B cell (primary cell): ENCODE measurements at regions not wholly inside any gene's neighbourhood (a gene's known extent, or its start where the extent isn't known, plus 50 kb on each side); places are given as distances from the start of the nearest gene placed in this dataset.

Experiments
- ATAC-seq: fragments of 200-7000 bp; cut with Tn5 transposase; one replicate; pipeline ENCODE4 v1.10.0; 2021; ENCODE audit warnings: low read depth, mild to moderate bottlenecking, moderate number of reproducible peaks, moderate library complexity
- CTCF ChIA-PET: fragments of 350-600 bp; sonication (Branson Sonifier 250); formaldehyde crosslinking; loops from one replicate; lab custom pipeline; 2021; ENCODE audit warnings: antibody characterized with exemption, inconsistent platforms; lab: Charles Lee
- POLR2A ChIA-PET: fragments of 350-600 bp; sonication (Branson Sonifier 250); formaldehyde crosslinking; loops from one replicate; lab custom pipeline; 2021; ENCODE audit warnings: antibody characterized with exemption; lab: Charles Lee
- DNase-seq: peaks from one replicate; pipeline ENCODE4 v3.0.0; 2013
- H2AFZ ChIP-seq: 2 replicates; pipeline ENCODE4 v1.6.1; 2012; ENCODE audit warnings: mild to moderate bottlenecking, low read depth, low read length; ENCODE audit not compliant: insufficient read depth, poor library complexity, severe bottlenecking
- H3K27ac ChIP-seq, 2 donors: 1 replicate in 1 of 2; 2 replicates in 1 of 2; pipeline ENCODE4 v1.5.1; 2012 to 2013; ENCODE audit warnings: low read length in 2 of 2, mild to moderate bottlenecking in 2 of 2, moderate library complexity in 1 of 2
- H3K27me3 ChIP-seq, 4 experiments: fragments of 200-600 bp in 1 of 4; sonication (generic) in 1 of 4; replicated peaks in 1 of 4; 1 replicate in 2 of 4; 2 replicates in 2 of 4; pipeline versions ENCODE4 v1.6.1 to v1.7.0; 2013 to 2016; ENCODE audit warnings: low read length in 3 of 4, mild to moderate bottlenecking in 2 of 4, mixed read lengths in 1 of 4, moderate library complexity in 1 of 4; ENCODE audit not compliant: insufficient read depth in 4 of 4, control insufficient read depth in 3 of 4; ENCODE audit errors: control extremely low read depth in 1 of 4
- H3K36me3 ChIP-seq, 2 experiments: replicated peaks in 1 of 2; 1 replicate in 1 of 2; 2 replicates in 1 of 2; pipeline versions ENCODE4 v1.6.1 to v1.7.1; 2013; ENCODE audit warnings: low read length in 1 of 2; ENCODE audit not compliant: insufficient read depth in 2 of 2, control insufficient read depth in 1 of 2; ENCODE audit errors: control extremely low read depth in 1 of 2, extremely low read depth in 1 of 2
- H3K4me1 ChIP-seq, 2 donors: fragments of 200-600 bp in 1 of 2; sonication (generic) in 1 of 2; 1 replicate in 1 of 2; 2 replicates in 1 of 2; pipeline versions ENCODE4 v1.5.1 to v1.6.1; 2013 to 2017; ENCODE audit warnings: low read length in 2 of 2; ENCODE audit not compliant: control insufficient read depth in 2 of 2, insufficient read depth in 2 of 2
- H3K4me2 ChIP-seq: replicated peaks from 2 replicates; pipeline ENCODE3; 2012; ENCODE audit warnings: mild to moderate bottlenecking, low read depth, low read length; ENCODE audit not compliant: poor library complexity, severe bottlenecking
- H3K4me3 ChIP-seq, 5 experiments: fragments of 200-600 bp in 1 of 5; sonication (generic) in 1 of 5; 1 replicate in 3 of 5; 2 replicates in 2 of 5; pipeline versions ENCODE4 v1.5.1 to v1.7.0; 2011 to 2016; ENCODE audit warnings: low read length in 4 of 5, mild to moderate bottlenecking in 4 of 5, low read depth in 2 of 5, control low read depth in 1 of 5, moderate library complexity in 1 of 5; ENCODE audit not compliant: insufficient read depth in 1 of 5; ENCODE audit errors: control extremely low read depth in 1 of 5, extremely low read depth in 1 of 5
- H3K79me2 ChIP-seq: fragments of 200-600 bp; sonication (generic); one replicate; pipeline ENCODE4 v1.6.0; 2016; ENCODE audit warnings: low read length; ENCODE audit not compliant: control insufficient read depth, insufficient read depth
- H3K9ac ChIP-seq: fragments of 200-600 bp; sonication (generic); 2 replicates; pipeline ENCODE4 v1.6.1; 2017; ENCODE audit warnings: mild to moderate bottlenecking, low read length, moderate library complexity
- H3K9me3 ChIP-seq, 3 donors: one replicate each; pipeline versions ENCODE4 v1.6.1 to v1.7.1; 2013; ENCODE audit warnings: low read length in 2 of 3; ENCODE audit not compliant: control insufficient read depth in 2 of 3, insufficient read depth in 1 of 3; ENCODE audit errors: control extremely low read depth in 1 of 3
- H4K20me1 ChIP-seq: 2 replicates; pipeline ENCODE4 v1.6.0; 2012; ENCODE audit warnings: mild to moderate bottlenecking, low read length; ENCODE audit not compliant: insufficient read depth, control insufficient read depth, poor library complexity, severe bottlenecking
- H3K27ac Mint-ChIP-seq: one replicate; pipeline ENCODE4 v1.8.0; 2021; ENCODE audit warnings: mixed read lengths
- H3K27me3 Mint-ChIP-seq: one replicate; pipeline ENCODE4 v1.8.0; 2021; ENCODE audit warnings: mixed read lengths
- H3K4me1 Mint-ChIP-seq: one replicate; pipeline ENCODE4 v1.8.0; 2021; ENCODE audit warnings: mixed read lengths
- H3K4me3 Mint-ChIP-seq: one replicate; pipeline ENCODE4 v1.8.0; 2021; ENCODE audit warnings: mixed read lengths
- H3K9me3 Mint-ChIP-seq: one replicate; pipeline ENCODE4 v1.8.0; 2022; ENCODE audit warnings: mixed read lengths; ENCODE audit not compliant: insufficient read depth
- EZH2 ChIP-seq: IDR thresholded peaks from 2 replicates; pipeline ENCODE4 v1.6.1; 2012; ENCODE audit warnings: borderline replicate concordance, low read depth, mild to moderate bottlenecking, moderate library complexity, low read length; ENCODE audit not compliant: insufficient read depth, poor library complexity, severe bottlenecking
- whole genome bisulfite sequencing: methylation state at CpG from one replicate; pipeline ENCODE4 v1.1.5; 2013; ENCODE audit warnings: missing lambda C conversion rate; ENCODE audit not compliant: insufficient coverage; 5-methylcytosine and 5-hydroxymethylcytosine counted together
- intact Hi-C: fragments of 100-400 bp; cut with micrococcal nuclease; formaldehyde crosslinking; loops from one replicate; pipeline ENCODE4 v1.10.0; 2022
- TF ChIP-seq, protein P1 (sequence below): fragments of 200-600 bp; IDR thresholded peaks from one replicate; pipeline ENCODE4 v1.8.0; 2022; ENCODE audit warnings: antibody characterized with exemption, mild to moderate bottlenecking

DNA sequence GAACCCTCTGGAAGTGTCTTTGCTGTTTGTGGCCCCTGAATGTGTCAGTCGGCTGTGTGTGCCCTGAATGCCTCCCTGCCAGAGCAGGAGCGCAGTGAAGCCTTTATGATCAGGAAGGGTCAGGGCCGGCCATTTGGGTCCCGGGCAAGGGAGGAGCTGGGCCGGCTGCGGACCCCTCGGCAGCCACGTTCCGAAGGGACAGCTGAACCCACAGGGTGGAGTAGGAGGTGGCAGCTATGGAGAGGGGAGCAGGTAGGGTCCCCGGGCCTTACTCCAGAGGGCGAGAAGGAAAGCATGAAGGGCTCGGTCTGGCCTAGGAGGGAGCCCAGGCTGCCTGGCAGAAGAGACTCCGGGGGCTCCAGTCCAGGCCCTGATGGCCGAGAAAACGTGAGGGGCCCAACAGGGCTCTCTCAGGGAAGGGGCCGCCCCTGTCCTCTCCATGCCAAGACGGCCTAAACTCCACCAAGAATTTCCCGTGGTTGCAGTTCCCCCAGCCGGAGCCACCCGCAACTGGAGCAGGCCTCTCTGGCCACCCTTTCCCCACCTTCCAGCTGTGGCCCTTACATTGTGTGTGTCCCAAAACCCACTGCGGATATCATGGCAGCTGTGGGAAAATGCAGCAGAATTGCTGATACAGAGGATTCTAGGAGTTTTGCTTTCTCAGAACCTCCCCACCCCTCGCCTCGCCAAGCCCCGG lies 182.2 kb upstream of the STK26 start:
- intact Hi-C loops: loop anchor here (1.0 kb wide), 2 partner anchors 378 to 790 kb away; partner anchors contain the start of gene RAP2C
- H3K4me3 ChIP-seq: no peak overlapping the region
- 81% methylated on average over 6 of the region's 24 CpGs for WGBS
- ATAC-seq: no peak
- no peaks in the 10 kb centered on the region for H4K20me1 ChIP-seq
- H3K9ac ChIP-seq: no peak overlapping the region
- no peak overlapping the region for H3K27ac ChIP-seq
- peak overlapping the region; percentile 40 for H3K4me2 ChIP-seq
- H3K79me2 ChIP-seq: no peaks in the 10 kb centered on the region
- TF ChIP-seq, protein P1, sequence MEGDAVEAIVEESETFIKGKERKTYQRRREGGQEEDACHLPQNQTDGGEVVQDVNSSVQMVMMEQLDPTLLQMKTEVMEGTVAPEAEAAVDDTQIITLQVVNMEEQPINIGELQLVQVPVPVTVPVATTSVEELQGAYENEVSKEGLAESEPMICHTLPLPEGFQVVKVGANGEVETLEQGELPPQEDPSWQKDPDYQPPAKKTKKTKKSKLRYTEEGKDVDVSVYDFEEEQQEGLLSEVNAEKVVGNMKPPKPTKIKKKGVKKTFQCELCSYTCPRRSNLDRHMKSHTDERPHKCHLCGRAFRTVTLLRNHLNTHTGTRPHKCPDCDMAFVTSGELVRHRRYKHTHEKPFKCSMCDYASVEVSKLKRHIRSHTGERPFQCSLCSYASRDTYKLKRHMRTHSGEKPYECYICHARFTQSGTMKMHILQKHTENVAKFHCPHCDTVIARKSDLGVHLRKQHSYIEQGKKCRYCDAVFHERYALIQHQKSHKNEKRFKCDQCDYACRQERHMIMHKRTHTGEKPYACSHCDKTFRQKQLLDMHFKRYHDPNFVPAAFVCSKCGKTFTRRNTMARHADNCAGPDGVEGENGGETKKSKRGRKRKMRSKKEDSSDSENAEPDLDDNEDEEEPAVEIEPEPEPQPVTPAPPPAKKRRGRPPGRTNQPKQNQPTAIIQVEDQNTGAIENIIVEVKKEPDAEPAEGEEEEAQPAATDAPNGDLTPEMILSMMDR: no peak
- no peak for TF ChIP-seq EZH2
- ChIA-PET CTCF (interaction anchor here (1.0 to 5.2 kb wide), 10 partner anchors 8 to 790 kb away, joined by 3 to 35 read pairs (median 6); partner anchors contain the start of gene RAP2C), POLR2A (interaction anchor here (0.6 kb wide), 1 partner anchor 376 kb away, joined by 3 read pairs; no protein-coding TSS in a partner anchor)
- H3K27me3 ChIP-seq: peaks cover 0 to 3% (median 0%) of the 10 kb centered on the region in 4 experiments
- H3K27ac Mint-ChIP-seq: no peak overlapping the region
- no peak overlapping the region for H3K4me3 Mint-ChIP-seq
- no peaks in the 10 kb centered on the region for H3K36me3 ChIP-seq
- no peaks in the 10 kb centered on the region for H3K9me3 ChIP-seq
- peaks cover 3% of the 10 kb centered on the region for H3K4me1 Mint-ChIP-seq
- H2AFZ ChIP-seq: peak overlapping the region; percentile 42
- H3K27me3 Mint-ChIP-seq: no peaks in the 10 kb centered on the region
- peak; percentile 9 for DNase-seq
- H3K4me1 ChIP-seq: peaks cover 6 to 7% of the 10 kb centered on the region in 2 donors
- no peaks in the 10 kb centered on the region for H3K9me3 Mint-ChIP-seq
